H9 (cell line): ENCODE measurements at regions not wholly inside any gene's neighbourhood (a gene's known extent, or its start where the extent isn't known, plus 50 kb on each side); places are given as distances from the start of the nearest gene placed in this dataset.

Experiments used
- DNase-seq: peaks from one replicate; pipeline ENCODE4 v3.0.0-alpha.2; 2017
- H2AFZ ChIP-seq: one replicate; pipeline ENCODE4 v1.6.1; 2013; ENCODE audit warnings: mild to moderate bottlenecking, low read length, control low read depth, moderate library complexity
- H2AK5ac ChIP-seq: 2 replicates; pipeline ENCODE4 v1.6.1; 2013; ENCODE audit warnings: low read length, control low read depth, mixed read lengths; ENCODE audit not compliant: insufficient read length
- H2BK120ac ChIP-seq: one replicate; pipeline ENCODE4 v1.6.1; 2013; ENCODE audit warnings: low read depth, mild to moderate bottlenecking, low read length, control low read depth, inconsistent platforms; ENCODE audit not compliant: poor library complexity, severe bottlenecking
- H2BK12ac ChIP-seq: 2 replicates; pipeline ENCODE4 v1.6.1; 2013; ENCODE audit warnings: low read length, control low read depth, mixed read lengths, low read depth; ENCODE audit not compliant: insufficient read length
- H2BK15ac ChIP-seq: 2 replicates; pipeline ENCODE4 v1.6.1; 2013; ENCODE audit warnings: low read depth, low read length, control low read depth
- H2BK20ac ChIP-seq: one replicate; pipeline ENCODE4 v1.6.1; 2013; ENCODE audit warnings: low read depth, mild to moderate bottlenecking, low read length, control low read depth, inconsistent platforms; ENCODE audit not compliant: poor library complexity, severe bottlenecking
- H2BK5ac ChIP-seq: 2 replicates; pipeline ENCODE4 v1.6.1; 2013; ENCODE audit warnings: low read length, control low read depth, mixed read lengths; ENCODE audit not compliant: insufficient read length
- H3K14ac ChIP-seq: 2 replicates; pipeline ENCODE4 v1.6.1; 2013; ENCODE audit warnings: low read length, control low read depth; ENCODE audit not compliant: insufficient read depth
- H3K18ac ChIP-seq: 2 replicates; pipeline ENCODE4 v1.6.1; 2013; ENCODE audit warnings: low read depth, mild to moderate bottlenecking, mixed read lengths, low read length, control low read depth; ENCODE audit not compliant: insufficient read length
- H3K23ac ChIP-seq: 2 replicates; pipeline ENCODE4 v1.6.1; 2013; ENCODE audit warnings: low read length, control low read depth, mixed read lengths, low read depth; ENCODE audit not compliant: insufficient read length
- H3K23me2 ChIP-seq: 2 replicates; pipeline ENCODE4 v1.6.1; 2013; ENCODE audit warnings: low read depth, mild to moderate bottlenecking, mixed read lengths, low read length, control low read depth; ENCODE audit not compliant: insufficient read length, poor library complexity, severe bottlenecking
- H3K27ac ChIP-seq: 2 replicates; pipeline ENCODE4 v1.5.1; 2013; ENCODE audit warnings: low read length, control low read depth, mixed read lengths, low read depth; ENCODE audit not compliant: insufficient read length
- H3K27me3 ChIP-seq: 2 replicates; pipeline ENCODE4 v1.6.1; 2013; ENCODE audit warnings: low read length, control low read depth, inconsistent platforms; ENCODE audit not compliant: insufficient read depth
- H3K4ac ChIP-seq: 2 replicates; pipeline ENCODE4 v1.6.1; 2013; ENCODE audit warnings: low read depth, mild to moderate bottlenecking, control low read depth, inconsistent platforms, low read length, moderate library complexity
- H3K4me1 ChIP-seq: 2 replicates; pipeline ENCODE4 v1.6.1; 2013; ENCODE audit warnings: low read length, control low read depth, inconsistent platforms; ENCODE audit not compliant: insufficient read depth
- H3K4me2 ChIP-seq: 2 replicates; pipeline ENCODE4 v1.6.1; 2013; ENCODE audit warnings: low read length, control low read depth, mixed read lengths; ENCODE audit not compliant: insufficient read length, insufficient read depth
- H3K56ac ChIP-seq: 2 replicates; pipeline ENCODE4 v1.6.1; 2013; ENCODE audit warnings: low read depth, mild to moderate bottlenecking, mixed read lengths, low read length, control low read depth; ENCODE audit not compliant: insufficient read length
- H3K79me1 ChIP-seq: 2 replicates; pipeline ENCODE4 v1.6.1; 2013; ENCODE audit warnings: low read depth, mild to moderate bottlenecking, moderate library complexity, low read length, control low read depth, inconsistent platforms; ENCODE audit not compliant: insufficient read depth, poor library complexity, severe bottlenecking
- H3K79me2 ChIP-seq: 2 replicates; pipeline ENCODE4 v1.6.1; 2013; ENCODE audit warnings: low read length, control low read depth, inconsistent platforms; ENCODE audit not compliant: insufficient read depth
- H3K9ac ChIP-seq: 2 replicates; pipeline ENCODE4 v1.6.1; 2013; ENCODE audit warnings: low read length, control low read depth, mixed read lengths; ENCODE audit not compliant: insufficient read length; ENCODE audit errors: extremely low read depth
- H3K9me3 ChIP-seq: one replicate; pipeline ENCODE4 v1.6.1; 2013; ENCODE audit warnings: low read depth, low read length, inconsistent platforms; ENCODE audit not compliant: control insufficient read depth
- H3T11ph ChIP-seq: one replicate; pipeline ENCODE4 v1.6.1; 2013; ENCODE audit warnings: mild to moderate bottlenecking, low read length, control low read depth, inconsistent platforms
- H4K20me1 ChIP-seq: one replicate; pipeline ENCODE4 v1.6.1; 2013; ENCODE audit not compliant: control insufficient read depth, insufficient read length, insufficient read depth
- H4K5ac ChIP-seq: 2 replicates; pipeline ENCODE4 v1.6.1; 2013; ENCODE audit warnings: low read depth, mild to moderate bottlenecking, mixed read lengths, low read length, control low read depth; ENCODE audit not compliant: insufficient read length
- H4K8ac ChIP-seq: replicated peaks from 2 replicates; pipeline ENCODE4 v1.6.1; 2013; ENCODE audit warnings: low read length, control low read depth, mixed read lengths, low read depth; ENCODE audit not compliant: insufficient read length
- H4K91ac ChIP-seq: 2 replicates; pipeline ENCODE4 v1.6.1; 2013; ENCODE audit warnings: low read depth, mild to moderate bottlenecking, moderate library complexity, mixed read lengths, low read length, control low read depth; ENCODE audit not compliant: insufficient read length
- H3K27ac Mint-ChIP-seq, 3 experiments: 2 replicates in 2 of 3; 3 replicates in 1 of 3; pipeline ENCODE4 v1.8.0; 2020 to 2021; ENCODE audit warnings: mixed read lengths in 3 of 3, mild to moderate bottlenecking in 1 of 3, moderate library complexity in 1 of 3
- H3K27me3 Mint-ChIP-seq: 2 replicates; pipeline ENCODE4 v1.8.0; 2021; ENCODE audit warnings: low read depth, mild to moderate bottlenecking, moderate library complexity, mixed read lengths
- H3K36me3 Mint-ChIP-seq, 3 experiments: 2 replicates in 2 of 3; 3 replicates in 1 of 3; pipeline ENCODE4 v1.8.0; 2020 to 2021; ENCODE audit warnings: low read depth in 3 of 3, mixed read lengths in 3 of 3; ENCODE audit not compliant: insufficient read depth in 1 of 3
- H3K4me1 Mint-ChIP-seq, 2 experiments: 2 replicates each; pipeline ENCODE4 v1.8.0; 2020; ENCODE audit warnings: mixed read lengths in 2 of 2
- H3K4me3 Mint-ChIP-seq, 2 experiments: 2 replicates in 1 of 2; 3 replicates in 1 of 2; pipeline ENCODE4 v1.8.0; 2020 to 2021; ENCODE audit warnings: mild to moderate bottlenecking in 2 of 2, mixed read lengths in 2 of 2, moderate library complexity in 1 of 2
- H3K9me3 Mint-ChIP-seq, 2 experiments: 2 replicates in 1 of 2; 3 replicates in 1 of 2; pipeline ENCODE4 v1.8.0; 2020; ENCODE audit warnings: mild to moderate bottlenecking in 2 of 2, mixed read lengths in 2 of 2, moderate library complexity in 1 of 2
- WGBS: extraction: QIAGEN DNeasy Blood & Tissue Kit; methylation state at CpG from one replicate; pipeline ENCODE4 v1.1.7; 2013; ENCODE audit warnings: missing lambda C conversion rate, low lambda C conversion rate, mixed read lengths; ENCODE audit not compliant: insufficient read length; ENCODE audit errors: extremely low coverage; 5-methylcytosine and 5-hydroxymethylcytosine counted together
- TF ChIP-seq, protein P1 (sequence below): fragments of 200-600 bp; sonication (generic); conservative IDR thresholded peaks from 3 replicates; pipeline ENCODE4 v1.8.0; 2021; ENCODE audit warnings: antibody characterized with exemption, mild to moderate bottlenecking

DNA sequence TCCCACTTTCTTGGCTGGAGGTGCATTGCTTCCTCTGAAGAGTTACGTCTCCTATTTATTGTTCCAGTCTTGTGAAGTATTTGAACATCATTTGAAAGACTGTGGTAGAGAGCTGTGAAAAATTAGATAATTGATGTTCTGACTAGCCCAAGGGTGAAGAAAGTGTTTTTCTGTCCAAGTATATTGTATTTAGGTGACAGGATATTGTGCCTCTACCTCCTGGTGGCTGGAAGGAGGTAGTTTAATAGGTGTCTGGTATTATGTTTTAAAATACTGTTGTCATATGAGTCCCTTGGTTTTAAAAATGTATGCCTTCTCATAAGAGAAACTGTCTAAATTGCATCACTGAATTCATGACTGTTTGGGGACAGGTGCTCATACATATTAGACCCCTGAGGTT, 226.0 kb downstream of the SPRY1 start:
- no peak overlapping the region for H3K4ac ChIP-seq
- H3K4me1 Mint-ChIP-seq: peaks cover 0 to 3% of the 10 kb centered on the region in 2 experiments; a peak in 2 of 4 replicates
- H3K27me3 ChIP-seq: no peaks in the 10 kb centered on the region
- no peaks in the 10 kb centered on the region for H3K23me2 ChIP-seq
- H3K9me3 ChIP-seq: no peaks in the 10 kb centered on the region
- H4K91ac ChIP-seq: no peak overlapping the region
- no peak overlapping the region for H3K4me2 ChIP-seq
- H3K14ac ChIP-seq: no peak overlapping the region
- no peak overlapping the region for H3T11ph ChIP-seq
- H2AK5ac ChIP-seq: no peak overlapping the region
- H4K5ac ChIP-seq: no peak overlapping the region
- no peak overlapping the region for H2BK12ac ChIP-seq
- no peaks in the 10 kb centered on the region for H3K79me2 ChIP-seq
- H2BK20ac ChIP-seq: no peak overlapping the region
- H3K23ac ChIP-seq: no peak overlapping the region
- no peak overlapping the region for H3K27ac Mint-ChIP-seq
- H2BK15ac ChIP-seq: no peak overlapping the region
- H2AFZ ChIP-seq: no peak overlapping the region
- H3K79me1 ChIP-seq: no peaks in the 10 kb centered on the region
- no peaks in the 10 kb centered on the region; the same call in 1 of the 2 replicates for H3K27me3 Mint-ChIP-seq
- H2BK120ac ChIP-seq: no peak overlapping the region
- DNase-seq: no peak
- no peaks in the 10 kb centered on the region for H3K4me1 ChIP-seq
- H2BK5ac ChIP-seq: no peak overlapping the region
- no peaks in the 10 kb centered on the region for H3K36me3 Mint-ChIP-seq
- H3K9ac ChIP-seq: no peak overlapping the region
- H3K56ac ChIP-seq: no peak overlapping the region
- no peaks in the 10 kb centered on the region for H4K20me1 ChIP-seq
- TF ChIP-seq, protein P1, sequence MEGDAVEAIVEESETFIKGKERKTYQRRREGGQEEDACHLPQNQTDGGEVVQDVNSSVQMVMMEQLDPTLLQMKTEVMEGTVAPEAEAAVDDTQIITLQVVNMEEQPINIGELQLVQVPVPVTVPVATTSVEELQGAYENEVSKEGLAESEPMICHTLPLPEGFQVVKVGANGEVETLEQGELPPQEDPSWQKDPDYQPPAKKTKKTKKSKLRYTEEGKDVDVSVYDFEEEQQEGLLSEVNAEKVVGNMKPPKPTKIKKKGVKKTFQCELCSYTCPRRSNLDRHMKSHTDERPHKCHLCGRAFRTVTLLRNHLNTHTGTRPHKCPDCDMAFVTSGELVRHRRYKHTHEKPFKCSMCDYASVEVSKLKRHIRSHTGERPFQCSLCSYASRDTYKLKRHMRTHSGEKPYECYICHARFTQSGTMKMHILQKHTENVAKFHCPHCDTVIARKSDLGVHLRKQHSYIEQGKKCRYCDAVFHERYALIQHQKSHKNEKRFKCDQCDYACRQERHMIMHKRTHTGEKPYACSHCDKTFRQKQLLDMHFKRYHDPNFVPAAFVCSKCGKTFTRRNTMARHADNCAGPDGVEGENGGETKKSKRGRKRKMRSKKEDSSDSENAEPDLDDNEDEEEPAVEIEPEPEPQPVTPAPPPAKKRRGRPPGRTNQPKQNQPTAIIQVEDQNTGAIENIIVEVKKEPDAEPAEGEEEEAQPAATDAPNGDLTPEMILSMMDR: 0 out of 3 replicates have a peak, but pooled peaks have one; percentile 20
- no CpG with 5 or more reads among the region's 1 CpG for WGBS
- H3K4me3 Mint-ChIP-seq: no peak overlapping the region
- H3K18ac ChIP-seq: no peak overlapping the region
- H4K8ac ChIP-seq: no peak overlapping the region
- no peaks in the 10 kb centered on the region for H3K9me3 Mint-ChIP-seq
- H3K27ac ChIP-seq: no peak overlapping the region
